GM21717 (cell line): ENCODE measurements at regions not wholly inside any gene's neighbourhood (a gene's known extent, or its start where the extent isn't known, plus 50 kb on each side); places are given as distances from the start of the nearest gene placed in this dataset.

Experiments used
- ATAC-seq: cut with Tn5 transposase; IDR thresholded peaks from one replicate; pipeline ENCODE4 v1.9.1; 2021; ENCODE audit warnings: mild to moderate bottlenecking, moderate library complexity; ENCODE audit not compliant: unreplicated experiment

- ATAC-seq: no peak
Measured at GRCh38 chr15:66941791-66942190, 123.6 kb upstream of the SMAD3 start.

- no peak for ATAC-seq
Measured at GRCh38 chr15:66942649-66943390, 122.6 kb upstream of the SMAD3 start.

- no peak for ATAC-seq
Measured at GRCh38 chr15:66943456-66944095, 121.8 kb upstream of the SMAD3 start.

- ATAC-seq: no peak
Measured at GRCh38 chr15:66944121-66944520, 121.3 kb upstream of the SMAD3 start.

GRCh38 chr15:66945286-66945685 lies 120.1 kb upstream of the SMAD3 start:
- no peak for ATAC-seq

GRCh38 chr15:66945842-66946241 lies 119.6 kb upstream of the SMAD3 start:
- ATAC-seq: no peak

- no peak for ATAC-seq
Measured at GRCh38 chr15:66946578-66947164, 118.7 kb upstream of the SMAD3 start.

- no peak for ATAC-seq
Measured at GRCh38 chr15:66947471-66947870, 117.9 kb upstream of the SMAD3 start.

- no peak for ATAC-seq
Measured at GRCh38 chr15:66948294-66948693, 117.1 kb upstream of the SMAD3 start.

- no peak for ATAC-seq
Measured at GRCh38 chr15:66950114-66950513, 115.3 kb upstream of the SMAD3 start.

GRCh38 chr15:66951531-66952320 lies 113.7 kb upstream of the SMAD3 start:
- no peak for ATAC-seq

- no peak for ATAC-seq
Measured at GRCh38 chr15:66952756-66953522, 112.5 kb upstream of the SMAD3 start.

- no peak for ATAC-seq
Measured at GRCh38 chr15:66953523-66954229, 111.7 kb upstream of the SMAD3 start.

- ATAC-seq: no peak
Measured at GRCh38 chr15:66954601-66955000, 110.8 kb upstream of the SMAD3 start.

GRCh38 chr15:66955001-66955516 lies 110.3 kb upstream of the SMAD3 start:
- ATAC-seq: no peak

GRCh38 chr15:66955871-66956585 lies 109.4 kb upstream of the SMAD3 start:
- ATAC-seq: no peak

- ATAC-seq: no peak
Measured at GRCh38 chr15:66956672-66957430, 108.6 kb upstream of the SMAD3 start.

- no peak for ATAC-seq
Measured at GRCh38 chr15:66957431-66957720, 108.0 kb upstream of the SMAD3 start.

GRCh38 chr15:66959066-66959465 lies 106.3 kb upstream of the SMAD3 start:
- no peak for ATAC-seq
